ENCODE measurements at regions not wholly inside any gene's neighbourhood (a gene's known extent, or its start where the extent isn't known, plus 50 kb on each side); places are given as distances from the start of the nearest gene placed in this dataset.

GRCh38 chr5:144566747-144567420 is 396.2 kb downstream of the KCTD16 start:
- Histone ChIP-seq H3K27me3 (no peaks in the 10 kb centered on the region), H3K4me1 (no peaks in the 10 kb centered on the region), H3K36me3 (no peaks in the 10 kb centered on the region), H3K4me3 (no peak overlapping the region), H3K27ac (no peak overlapping the region), H3K9me3 (peaks cover 0 to 9% of the 10 kb centered on the region in 2 donors)
- intact Hi-C loops (cut with DNase I), result no loop called here
- ATAC-seq, result no peak
- no peak for TF ChIP-seq CTCF (IDR thresholded peaks at IDR 0.05)
- DNase-seq, result no peak

GRCh38 chr5:144549580-144549979 is 378.9 kb downstream of the KCTD16 start:
- H3K27me3 ChIP-seq, result no peaks in the 10 kb centered on the region
- no peak overlapping the region for H3K4me3 ChIP-seq
- H3K36me3 ChIP-seq, result no peaks in the 10 kb centered on the region
- intact Hi-C loops (cut with DNase I), result no loop called here
- TF ChIP-seq CTCF (IDR thresholded peaks at IDR 0.05), result no peak
- H3K27ac ChIP-seq, result no peak overlapping the region
- ATAC-seq (peak; percentile 77), DNase-seq (peak in 3 of 4 donors; percentile 51 to 95 (median 93))
- no peaks in the 10 kb centered on the region for H3K9me3 ChIP-seq
- H3K4me1 ChIP-seq, result no peaks in the 10 kb centered on the region

GRCh38 chr5:144548936-144549335 is 378.3 kb downstream of the KCTD16 start:
- no peaks in the 10 kb centered on the region for H3K4me1 ChIP-seq
- H3K4me3 ChIP-seq, result no peak overlapping the region
- intact Hi-C loops (cut with DNase I), result no loop called here
- no peaks in the 10 kb centered on the region for H3K36me3 ChIP-seq
- no peak for TF ChIP-seq CTCF (IDR thresholded peaks at IDR 0.05)
- no peaks in the 10 kb centered on the region for H3K9me3 ChIP-seq
- no peak overlapping the region for H3K27ac ChIP-seq
- H3K27me3 ChIP-seq, result no peaks in the 10 kb centered on the region
- DNase-seq (peak in 2 of 4 donors; percentile 65 to 68), ATAC-seq (peak; percentile 32)

- ATAC-seq (no peak), DNase-seq (no peak)
- Histone ChIP-seq H3K27ac (no peak overlapping the region), H3K4me1 (no peaks in the 10 kb centered on the region), H3K9me3 (no peaks in the 10 kb centered on the region), H3K27me3 (no peaks in the 10 kb centered on the region), H3K4me3 (no peak overlapping the region), H3K36me3 (no peaks in the 10 kb centered on the region)
- no peak for TF ChIP-seq CTCF (IDR thresholded peaks at IDR 0.05)
- intact Hi-C loops (cut with DNase I), result no loop called here
These were observed 376.4 kb downstream of the KCTD16 start for GRCh38 chr5:144547098-144547499.

- intact Hi-C loops (cut with DNase I), result no loop called here
- DNase-seq (no peak), ATAC-seq (no peak)
- Histone ChIP-seq H3K27me3 (no peaks in the 10 kb centered on the region), H3K27ac (no peak overlapping the region), H3K9me3 (peaks cover 0 to 16% of the 10 kb centered on the region in 2 donors), H3K36me3 (no peaks in the 10 kb centered on the region), H3K4me3 (no peak overlapping the region), H3K4me1 (no peaks in the 10 kb centered on the region)
- TF ChIP-seq CTCF (IDR thresholded peaks at IDR 0.05), result no peak
These were observed 368.2 kb downstream of the KCTD16 start for GRCh38 chr5:144538845-144539244.

All from left lung (tissue), 4 donors.